ENCODE measurements at regions not wholly inside any gene's neighbourhood (a gene's known extent, or its start where the extent isn't known, plus 50 kb on each side); places are given as distances from the start of the nearest gene placed in this dataset.

GRCh38 chr4:104404361-104404760 is 90.3 kb downstream of the CXXC4 start:
- no peak for DNase-seq (ENCODE audit: low read depth)
- TF ChIP-seq CTCF (conservative IDR thresholded peaks at IDR 0.05; ENCODE audit: low read depth, low read length): no peak
- no peak overlapping the region for H3K4me3 ChIP-seq (ENCODE audit: low read depth, low read length)

GRCh38 chr4:104395168-104395614 is 99.5 kb downstream of the CXXC4 start:
- no peak overlapping the region for H3K4me3 ChIP-seq (ENCODE audit: low read depth, low read length)
- no peak for TF ChIP-seq CTCF (conservative IDR thresholded peaks at IDR 0.05; ENCODE audit: low read depth, low read length)
- DNase-seq (ENCODE audit: low read depth): no peak

GRCh38 chr4:104394406-104395167 is 100.1 kb downstream of the CXXC4 start:
- H3K4me3 ChIP-seq (ENCODE audit: low read depth, low read length): no peak overlapping the region
- no peak for TF ChIP-seq CTCF (conservative IDR thresholded peaks at IDR 0.05; ENCODE audit: low read depth, low read length)
- no peak for DNase-seq (ENCODE audit: low read depth)

GRCh38 chr4:104393655-104394324 is 100.9 kb downstream of the CXXC4 start:
- H3K4me3 ChIP-seq (ENCODE audit: low read depth, low read length): no peak overlapping the region
- no peak for TF ChIP-seq CTCF (conservative IDR thresholded peaks at IDR 0.05; ENCODE audit: low read depth, low read length)
- DNase-seq (ENCODE audit: low read depth): no peak

- DNase-seq (ENCODE audit: low read depth): no peak
- TF ChIP-seq CTCF (conservative IDR thresholded peaks at IDR 0.05; ENCODE audit: low read depth, low read length): no peak
- H3K4me3 ChIP-seq (ENCODE audit: low read depth, low read length): no peak overlapping the region
Measured at GRCh38 chr4:104385713-104386112, 109.0 kb downstream of the CXXC4 start.

GRCh38 chr4:104382961-104383360 is 111.7 kb downstream of the CXXC4 start:
- no peak overlapping the region for H3K4me3 ChIP-seq (ENCODE audit: low read depth, low read length)
- TF ChIP-seq CTCF (conservative IDR thresholded peaks at IDR 0.05; ENCODE audit: low read depth, low read length): no peak
- no peak for DNase-seq (ENCODE audit: low read depth)
